ENCODE measurements at regions not wholly inside any gene's neighbourhood (a gene's known extent, or its start where the extent isn't known, plus 50 kb on each side); places are given as distances from the start of the nearest gene placed in this dataset.

DNA sequence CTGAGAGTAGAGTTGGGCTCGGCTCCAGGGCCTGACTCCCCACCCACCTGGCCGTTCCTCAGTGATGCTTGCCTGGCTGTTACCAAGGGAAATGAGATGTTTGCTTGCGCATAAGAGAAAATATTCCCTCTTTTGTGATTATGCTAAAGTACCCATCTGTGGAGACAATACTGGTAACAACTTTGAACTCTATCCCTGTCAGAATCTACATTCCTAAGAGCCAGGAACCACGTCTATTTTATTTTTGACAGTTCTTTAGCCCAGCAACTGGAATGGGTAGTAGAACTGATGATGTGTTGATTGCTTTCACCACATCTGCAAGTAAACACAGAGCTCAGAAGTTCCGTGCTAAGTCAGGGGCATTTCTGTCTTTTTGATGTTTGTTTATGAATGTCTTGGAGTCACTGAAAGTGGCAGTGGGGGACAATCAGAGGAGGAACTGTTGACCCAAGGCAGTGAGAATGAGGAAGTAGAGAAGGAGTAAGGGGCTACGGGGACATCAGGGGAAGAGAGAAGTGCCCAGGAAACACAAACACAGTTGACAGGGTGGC is 348.3 kb upstream of the SOX11 start:
- TF ChIP-seq, protein P1, sequence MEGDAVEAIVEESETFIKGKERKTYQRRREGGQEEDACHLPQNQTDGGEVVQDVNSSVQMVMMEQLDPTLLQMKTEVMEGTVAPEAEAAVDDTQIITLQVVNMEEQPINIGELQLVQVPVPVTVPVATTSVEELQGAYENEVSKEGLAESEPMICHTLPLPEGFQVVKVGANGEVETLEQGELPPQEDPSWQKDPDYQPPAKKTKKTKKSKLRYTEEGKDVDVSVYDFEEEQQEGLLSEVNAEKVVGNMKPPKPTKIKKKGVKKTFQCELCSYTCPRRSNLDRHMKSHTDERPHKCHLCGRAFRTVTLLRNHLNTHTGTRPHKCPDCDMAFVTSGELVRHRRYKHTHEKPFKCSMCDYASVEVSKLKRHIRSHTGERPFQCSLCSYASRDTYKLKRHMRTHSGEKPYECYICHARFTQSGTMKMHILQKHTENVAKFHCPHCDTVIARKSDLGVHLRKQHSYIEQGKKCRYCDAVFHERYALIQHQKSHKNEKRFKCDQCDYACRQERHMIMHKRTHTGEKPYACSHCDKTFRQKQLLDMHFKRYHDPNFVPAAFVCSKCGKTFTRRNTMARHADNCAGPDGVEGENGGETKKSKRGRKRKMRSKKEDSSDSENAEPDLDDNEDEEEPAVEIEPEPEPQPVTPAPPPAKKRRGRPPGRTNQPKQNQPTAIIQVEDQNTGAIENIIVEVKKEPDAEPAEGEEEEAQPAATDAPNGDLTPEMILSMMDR (IDR thresholded peaks at IDR 0.05) = no peak
- no peak for TF ChIP-seq POLR2A (IDR thresholded peaks at IDR 0.05)

Data from breast epithelium (tissue), 3 donors.